ENCODE measurements at regions not wholly inside any gene's neighbourhood (a gene's known extent, or its start where the extent isn't known, plus 50 kb on each side); places are given as distances from the start of the nearest gene placed in this dataset.

- CTCF ChIA-PET, result no interaction called here
- no peak overlapping the region for H3K27ac Mint-ChIP-seq (ENCODE audit: unreplicated experiment)
- Histone ChIP-seq H3K4me1 (no peaks in the 10 kb centered on the region), H3K36me3 (ENCODE audit: control insufficient read depth, insufficient read depth, low read length) (no peaks in the 10 kb centered on the region), H3K9me3 (no peaks in the 10 kb centered on the region), H3K27me3 (replicated peaks; ENCODE audit: control insufficient read depth, insufficient read depth, low read length) (no peaks in the 10 kb centered on the region), H3K4me3 (ENCODE audit: low read depth, low read length) (no peak overlapping the region)
- POLR2A ChIA-PET, result no interaction called here
- H3K4me1 Mint-ChIP-seq (ENCODE audit: low read depth, unreplicated experiment), result no peaks in the 10 kb centered on the region
- no peak for TF ChIP-seq CTCF (IDR thresholded peaks at IDR 0.05; ENCODE audit: insufficient read depth in 1 of 2, low read depth in 1 of 2, low read length in 1 of 2, severe bottlenecking in 1 of 2, unreplicated experiment in 1 of 2)
- intact Hi-C loops (cut with micrococcal nuclease; ENCODE audit: unreplicated experiment), result no loop called here
- H3K9me3 Mint-ChIP-seq (ENCODE audit: unreplicated experiment), result no peaks in the 10 kb centered on the region
- DNase-seq, result no peak
- no TSS peak for BruUV-seq (replicated peaks)
- H3K27me3 Mint-ChIP-seq (ENCODE audit: insufficient read depth, unreplicated experiment), result peaks cover 7% of the 10 kb centered on the region
- no peak overlapping the region for H3K4me3 Mint-ChIP-seq (ENCODE audit: unreplicated experiment)
- no peaks in the 10 kb centered on the region for H3K36me3 Mint-ChIP-seq (ENCODE audit: insufficient read depth, unreplicated experiment)
Observed at GRCh38 chr2:18976168-18976961, 382.1 kb downstream of the OSR1 start.

GRCh38 chr2:18975506-18976167, 382.8 kb downstream of the OSR1 start:
- no peak for TF ChIP-seq CTCF (IDR thresholded peaks at IDR 0.05; ENCODE audit: insufficient read depth in 1 of 2, low read depth in 1 of 2, low read length in 1 of 2, severe bottlenecking in 1 of 2, unreplicated experiment in 1 of 2)
- Histone ChIP-seq H3K4me1 (no peaks in the 10 kb centered on the region), H3K36me3 (ENCODE audit: control insufficient read depth, insufficient read depth, low read length) (no peaks in the 10 kb centered on the region), H3K4me3 (ENCODE audit: low read depth, low read length) (no peak overlapping the region), H3K27me3 (replicated peaks; ENCODE audit: control insufficient read depth, insufficient read depth, low read length) (no peaks in the 10 kb centered on the region), H3K9me3 (no peaks in the 10 kb centered on the region)
- Mint-ChIP-seq H3K9me3 (ENCODE audit: unreplicated experiment) (no peaks in the 10 kb centered on the region), H3K36me3 (ENCODE audit: insufficient read depth, unreplicated experiment) (no peaks in the 10 kb centered on the region), H3K4me1 (ENCODE audit: low read depth, unreplicated experiment) (no peaks in the 10 kb centered on the region), H3K4me3 (ENCODE audit: unreplicated experiment) (no peak overlapping the region), H3K27me3 (ENCODE audit: insufficient read depth, unreplicated experiment) (peaks cover 7% of the 10 kb centered on the region), H3K27ac (ENCODE audit: unreplicated experiment) (no peak overlapping the region)
- POLR2A ChIA-PET, result no interaction called here
- CTCF ChIA-PET, result no interaction called here
- no peak for DNase-seq
- BruUV-seq (replicated peaks), result no TSS peak
- intact Hi-C loops (cut with micrococcal nuclease; ENCODE audit: unreplicated experiment), result no loop called here

GRCh38 chr2:18971628-18972027, 382.3 kb upstream of the NT5C1B start:
- ChIA-PET CTCF (no interaction called here), POLR2A (no interaction called here)
- no peaks in the 10 kb centered on the region for H3K4me1 Mint-ChIP-seq (ENCODE audit: low read depth, unreplicated experiment)
- no peak overlapping the region for H3K4me3 Mint-ChIP-seq (ENCODE audit: unreplicated experiment)
- H3K27me3 ChIP-seq (replicated peaks; ENCODE audit: control insufficient read depth, insufficient read depth, low read length), result no peaks in the 10 kb centered on the region
- TF ChIP-seq CTCF (IDR thresholded peaks at IDR 0.05; ENCODE audit: insufficient read depth in 1 of 2, low read depth in 1 of 2, low read length in 1 of 2, severe bottlenecking in 1 of 2, unreplicated experiment in 1 of 2), result no peak
- peaks cover 14% of the 10 kb centered on the region for H3K27me3 Mint-ChIP-seq (ENCODE audit: insufficient read depth, unreplicated experiment)
- no TSS peak for BruUV-seq (replicated peaks)
- no peaks in the 10 kb centered on the region for H3K36me3 Mint-ChIP-seq (ENCODE audit: insufficient read depth, unreplicated experiment)
- no peaks in the 10 kb centered on the region for H3K9me3 ChIP-seq
- no peak overlapping the region for H3K27ac Mint-ChIP-seq (ENCODE audit: unreplicated experiment)
- intact Hi-C loops (cut with micrococcal nuclease; ENCODE audit: unreplicated experiment), result no loop called here
- no peaks in the 10 kb centered on the region for H3K36me3 ChIP-seq (ENCODE audit: control insufficient read depth, insufficient read depth, low read length)
- no peak overlapping the region for H3K4me3 ChIP-seq (ENCODE audit: low read depth, low read length)
- no peaks in the 10 kb centered on the region for H3K9me3 Mint-ChIP-seq (ENCODE audit: unreplicated experiment)
- no peak for DNase-seq
- H3K4me1 ChIP-seq, result no peaks in the 10 kb centered on the region
